Endothelial cell of umbilical vein (primary cell): ENCODE measurements at regions not wholly inside any gene's neighbourhood (a gene's known extent, or its start where the extent isn't known, plus 50 kb on each side); places are given as distances from the start of the nearest gene placed in this dataset.

Source experiments
- CTCF ChIP-seq, 2 donors: IDR thresholded peaks; 1 replicate in 1 of 2; 2 replicates in 1 of 2; pipeline ENCODE4 v1.5.1; 2011; ENCODE audit warnings: low read length in 2 of 2, mild to moderate bottlenecking in 2 of 2, moderate library complexity in 2 of 2, control low read depth in 1 of 2, inconsistent platforms in 1 of 2, low read depth in 1 of 2; ENCODE audit not compliant: insufficient read depth in 1 of 2; ENCODE audit errors: extremely low read depth in 1 of 2
- EZH2 ChIP-seq: IDR thresholded peaks from 2 replicates; pipeline ENCODE4 v1.6.1; 2012; ENCODE audit warnings: borderline replicate concordance, low read depth, mild to moderate bottlenecking, moderate library complexity, low read length, inconsistent platforms; ENCODE audit not compliant: severe bottlenecking
- MAX ChIP-seq: IDR thresholded peaks from 2 replicates; pipeline ENCODE4 v1.6.1; 2011; ENCODE audit not compliant: insufficient read depth, insufficient read length
- POLR2A ChIP-seq: IDR thresholded peaks from 2 replicates; pipeline ENCODE4 v1.6.1; 2012; ENCODE audit warnings: low read depth, mild to moderate bottlenecking, control low read depth, low read length
- POLR2AphosphoS5 ChIP-seq: IDR thresholded peaks from 2 replicates; pipeline ENCODE4 v1.6.1; 2012; ENCODE audit warnings: low read depth, mild to moderate bottlenecking, control low read depth, low read length, moderate library complexity; ENCODE audit not compliant: insufficient read depth

- no peak for TF ChIP-seq CTCF (IDR thresholded peaks at IDR 0.05; ENCODE audit: extremely low read depth in 1 of 2, insufficient read depth in 1 of 2, low read depth in 1 of 2, low read length in 2 of 2)
- TF ChIP-seq EZH2 = no peak
- no peak for TF ChIP-seq POLR2A
- TF ChIP-seq POLR2AphosphoS5 = no peak
- no peak for TF ChIP-seq MAX
Observed at GRCh38 chr4:34105311-34105710, 2139.0 kb downstream of the ARAP2 start.
